CD4-positive, alpha-beta T cell treated with Interleukin-10 for 1 hour (primary cell): ENCODE measurements at regions not wholly inside any gene's neighbourhood (a gene's known extent, or its start where the extent isn't known, plus 50 kb on each side); places are given as distances from the start of the nearest gene placed in this dataset.
"Not testable (repeated sequence)": the region's sequence is repeated elsewhere in the genome, so short reads cannot be mapped to it uniquely, and the experiment has no call there.

Source experiments
- DNase-seq: peaks from one replicate; pipeline ENCODE4 v3.0.0-alpha.2; 2020

DNA sequence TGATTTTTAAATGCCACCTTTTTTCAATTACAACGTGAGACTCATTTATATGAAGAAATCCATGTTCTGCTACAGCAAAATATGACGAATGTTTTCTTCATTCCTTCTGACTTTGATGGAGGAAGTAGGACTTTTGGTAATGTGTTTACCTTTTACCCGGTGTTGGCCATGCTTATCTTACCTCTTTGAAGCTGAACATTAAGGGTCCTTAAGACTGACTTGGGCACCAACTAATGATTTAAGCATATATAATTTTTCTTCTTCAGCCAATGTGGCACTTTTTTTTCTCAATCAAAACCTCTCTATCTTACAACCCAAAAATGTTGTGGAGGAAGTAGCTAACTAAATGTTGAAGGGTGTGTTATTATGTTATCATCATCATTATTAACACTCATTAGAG, 337.5 kb downstream of the EPHA7 start:
- DNase-seq: no peak

DNA sequence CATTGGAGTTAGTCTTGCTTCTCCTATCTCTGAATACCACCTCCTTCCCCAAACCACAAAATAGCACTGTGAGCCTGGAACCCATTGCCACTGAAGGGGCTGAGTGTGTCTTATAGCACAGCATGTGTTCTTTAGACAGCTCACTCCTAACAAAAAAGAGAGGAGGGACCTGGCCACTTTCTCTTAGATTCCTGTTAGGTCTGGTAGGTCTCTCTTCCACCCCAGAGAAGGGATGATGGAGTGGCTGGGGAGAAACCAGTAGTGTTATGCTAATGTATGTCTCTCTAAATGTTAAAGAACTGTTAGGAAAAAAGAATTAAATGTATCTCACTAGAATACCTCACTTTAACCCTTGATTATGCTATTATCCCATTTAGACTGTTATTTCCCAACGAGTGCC, 340.3 kb downstream of the EPHA7 start:
- DNase-seq: no peak

DNA sequence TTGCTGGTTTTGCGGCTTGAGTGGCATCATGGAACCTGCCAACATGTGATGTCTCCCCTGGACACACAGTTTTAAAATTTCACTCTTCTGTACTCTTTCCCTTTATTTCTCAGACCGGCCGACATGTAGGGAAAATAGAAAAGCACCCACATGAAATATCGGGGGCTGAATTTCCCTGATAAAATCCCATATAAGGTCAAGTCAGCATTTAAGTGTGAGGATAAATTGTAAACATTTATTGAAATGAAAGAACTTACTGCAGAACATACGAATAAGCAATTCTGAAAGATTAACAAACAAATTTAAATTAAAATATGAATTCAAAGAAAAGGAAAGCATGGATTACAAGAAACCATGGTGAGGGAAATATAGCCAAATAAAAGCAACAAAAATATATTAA, 345.5 kb downstream of the EPHA7 start:
- DNase-seq: no peak

DNA sequence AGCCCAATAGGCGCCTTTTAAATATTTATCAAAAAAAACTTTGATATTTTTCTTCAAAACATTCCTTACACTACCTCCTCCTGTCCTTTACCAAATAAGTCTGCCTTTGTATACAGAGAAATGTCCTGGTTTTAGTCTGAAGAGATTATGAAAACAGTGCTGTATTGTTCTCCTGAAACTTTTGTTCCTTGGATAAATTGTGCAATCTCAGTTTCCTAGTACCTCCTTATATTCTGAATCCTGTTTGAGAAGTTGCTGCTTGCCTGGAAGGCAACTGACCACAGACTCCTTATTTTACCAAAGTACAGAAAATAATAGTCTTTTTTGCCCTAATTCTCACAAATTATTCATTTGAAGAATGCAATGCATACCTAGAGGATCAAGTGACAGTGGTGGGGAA, 349.5 kb downstream of the EPHA7 start:
- no peak for DNase-seq

DNA sequence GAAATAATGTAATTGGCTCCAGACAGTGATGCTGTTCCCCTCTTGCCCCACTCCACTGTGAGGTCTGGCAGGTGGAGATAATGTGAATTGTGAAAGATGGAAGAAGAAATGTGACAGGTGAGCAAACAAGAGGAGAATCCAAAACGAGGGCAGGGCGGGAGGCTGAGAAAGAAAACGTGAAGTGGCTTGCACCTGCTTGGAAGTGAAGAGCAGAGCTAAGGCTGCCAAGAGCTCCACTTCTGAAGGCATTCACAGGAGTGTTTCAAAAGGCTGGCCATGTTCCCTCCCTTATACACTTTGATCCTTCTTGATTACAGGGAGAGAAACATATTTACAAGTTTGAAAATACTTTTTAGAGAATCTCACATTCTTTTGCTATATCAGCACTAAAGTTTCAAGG, 359.4 kb downstream of the EPHA7 start:
- DNase-seq: no peak

DNA sequence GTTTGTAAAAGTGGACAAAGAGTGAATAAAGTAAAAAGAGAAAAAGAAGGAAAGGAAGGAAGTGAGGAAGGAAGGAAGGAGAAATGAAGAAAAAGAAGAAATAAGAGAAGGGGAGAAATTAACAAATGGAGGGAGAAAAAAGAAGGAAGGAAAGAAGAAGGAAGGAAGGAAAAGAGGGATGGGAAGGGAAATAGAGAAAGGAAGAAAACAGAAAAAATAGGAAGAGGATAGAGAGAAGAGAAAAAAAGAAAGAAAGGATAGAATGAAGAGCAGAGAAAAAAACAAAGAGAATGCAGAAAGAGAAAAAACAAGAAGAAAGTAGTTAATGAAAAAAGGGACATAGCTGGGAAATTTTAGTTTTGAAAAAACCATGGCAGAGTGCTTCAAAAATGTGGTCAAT, 361.8 kb downstream of the EPHA7 start:
- no peak for DNase-seq

DNA sequence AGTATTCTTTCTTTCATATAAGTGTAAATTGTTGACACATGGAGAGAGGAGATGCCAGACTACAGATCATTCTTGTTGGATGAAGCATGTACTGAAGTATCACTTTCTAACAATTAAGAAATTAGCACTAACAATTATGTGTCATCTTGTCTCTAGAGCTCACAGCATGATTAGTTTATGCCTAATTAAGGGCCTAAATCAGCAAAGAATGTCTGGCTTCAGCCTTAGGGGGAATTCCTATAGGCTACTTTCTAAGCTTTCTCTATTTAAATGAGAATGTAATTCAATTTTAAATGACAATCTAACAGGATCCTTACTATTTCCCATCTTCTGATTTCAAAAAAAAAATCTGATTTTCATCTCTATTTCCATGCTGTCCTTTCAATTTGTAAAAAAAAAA, 371.0 kb downstream of the EPHA7 start:
- no peak for DNase-seq

DNA sequence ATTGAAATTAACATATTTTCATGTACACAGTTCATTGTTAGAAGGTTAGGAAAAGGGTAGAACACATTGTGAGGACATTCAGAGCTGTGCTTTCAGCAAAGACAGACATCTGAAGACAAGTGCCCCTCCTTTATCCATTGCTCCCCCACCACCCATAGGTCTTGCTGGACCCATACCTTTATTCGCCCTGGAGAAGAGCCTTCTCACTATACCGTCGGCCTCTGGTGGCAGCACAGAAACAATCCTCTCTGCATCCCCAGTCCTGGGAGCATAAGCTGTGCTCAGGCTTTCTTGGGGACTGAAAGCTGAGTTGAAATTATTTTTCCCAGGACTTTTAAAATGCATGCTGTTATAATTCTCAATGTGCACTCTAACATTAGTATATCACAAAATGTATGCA, 372.3 kb downstream of the EPHA7 start:
- no peak for DNase-seq

DNA sequence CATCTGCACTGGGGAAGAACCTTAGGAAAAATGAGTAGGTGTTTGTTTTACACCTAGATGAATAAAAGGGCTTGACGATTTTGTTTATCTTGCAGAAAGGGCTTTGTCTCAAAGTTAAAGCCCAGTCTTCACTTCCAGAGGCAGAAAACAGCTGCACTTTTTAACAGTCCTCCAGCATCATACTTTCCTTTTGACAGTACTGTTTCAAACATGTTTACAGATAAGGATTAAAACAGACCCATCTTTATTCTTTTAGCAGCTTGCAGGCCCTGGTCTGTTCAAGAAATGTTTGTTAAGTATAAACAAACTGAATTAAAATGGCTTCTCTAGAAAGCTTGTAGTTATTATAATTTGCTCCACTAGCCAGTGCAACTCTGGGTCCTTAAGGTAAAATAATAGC, 374.2 kb downstream of the EPHA7 start:
- DNase-seq: no peak

DNA sequence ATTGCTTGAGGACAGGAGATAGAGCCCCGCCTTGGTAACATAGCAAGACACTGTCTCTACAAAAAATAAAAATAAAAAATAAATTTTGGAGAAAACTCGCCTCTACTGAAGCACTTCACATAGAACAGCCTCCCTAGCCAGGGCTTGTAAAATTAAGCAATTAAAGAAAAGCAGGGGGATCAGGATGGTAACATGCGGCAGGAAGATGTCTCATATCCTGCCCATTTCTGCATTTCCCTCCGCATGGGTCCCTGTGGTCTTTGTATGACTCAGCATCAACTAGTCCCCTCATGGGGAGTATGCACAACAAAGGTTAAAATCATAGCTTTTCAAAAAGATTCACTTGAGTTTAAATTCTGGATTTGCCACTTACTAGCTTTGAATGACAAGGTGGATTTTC, 379.0 kb downstream of the EPHA7 start:
- no peak for DNase-seq

DNA sequence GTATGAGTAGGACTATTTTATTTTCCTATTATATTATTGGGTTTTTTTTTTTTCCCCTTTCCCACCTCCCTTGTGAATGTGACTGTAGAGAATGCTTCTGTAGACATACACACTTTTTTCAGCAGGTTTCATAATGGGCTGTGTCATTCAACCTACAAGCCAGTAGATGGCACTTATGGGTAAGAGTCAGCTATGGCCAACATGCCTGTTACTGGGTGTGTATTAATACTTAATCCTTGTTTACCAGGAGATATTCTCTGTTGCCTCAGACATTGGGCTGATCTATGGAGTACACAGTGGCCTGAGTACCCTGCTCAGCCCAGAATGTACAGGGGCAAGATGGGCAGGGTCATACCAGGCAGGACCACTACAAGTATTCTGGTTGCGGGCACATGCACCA, 382.5 kb downstream of the EPHA7 start:
- DNase-seq: no peak

DNA sequence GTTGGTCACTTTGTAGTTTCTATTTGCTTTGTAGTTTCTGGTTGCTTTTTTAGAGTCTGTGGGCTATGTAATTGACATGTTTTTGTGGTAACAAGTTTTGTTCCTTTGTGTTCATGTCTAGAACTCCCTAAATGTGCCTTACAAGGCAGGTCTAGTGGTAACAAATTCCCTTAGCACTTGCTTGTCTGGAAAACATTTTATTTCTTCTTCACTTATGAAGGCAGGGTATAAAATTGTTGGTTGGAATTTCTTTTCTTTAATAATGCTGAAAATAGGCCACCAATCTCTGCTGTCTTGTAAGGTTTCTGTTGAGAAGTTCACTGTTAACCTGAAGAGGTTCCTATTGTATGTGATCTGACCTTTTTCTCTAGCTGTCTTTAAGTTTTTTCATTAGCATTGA, 383.6 kb downstream of the EPHA7 start:
- no peak for DNase-seq

DNA sequence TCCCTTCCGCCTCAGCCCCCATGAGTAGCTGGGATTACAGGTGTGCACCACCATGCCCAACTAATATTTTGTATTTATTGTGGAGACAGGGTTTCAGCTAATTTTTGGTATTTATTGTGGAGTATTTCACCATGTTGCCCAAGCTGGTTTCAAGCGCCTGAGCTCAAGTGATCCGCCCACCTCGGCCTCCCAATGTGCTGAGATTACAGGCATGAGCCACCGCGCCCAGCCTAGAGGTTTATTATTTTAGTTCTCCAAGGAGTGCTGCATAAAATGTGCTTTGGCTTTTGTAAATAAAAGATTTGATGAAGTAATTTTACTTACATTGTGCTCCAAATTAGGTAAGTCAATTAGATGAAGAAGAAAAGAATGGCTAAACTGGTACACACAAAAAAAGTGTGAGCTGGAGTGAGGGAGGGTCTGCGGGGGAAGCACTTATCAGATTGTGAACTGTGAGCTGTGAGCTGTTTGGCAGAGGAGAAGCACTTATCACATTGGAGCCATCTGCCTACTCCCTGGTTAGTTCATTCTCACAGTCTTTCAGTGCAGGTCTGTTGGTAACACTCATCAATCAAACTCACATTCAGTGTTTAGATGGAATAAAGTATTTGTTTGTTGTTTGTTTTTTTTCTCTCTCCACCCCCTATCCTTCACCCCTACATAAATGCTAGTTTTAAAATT, 398.0 kb downstream of the EPHA7 start:
- DNase-seq: no peak

DNA sequence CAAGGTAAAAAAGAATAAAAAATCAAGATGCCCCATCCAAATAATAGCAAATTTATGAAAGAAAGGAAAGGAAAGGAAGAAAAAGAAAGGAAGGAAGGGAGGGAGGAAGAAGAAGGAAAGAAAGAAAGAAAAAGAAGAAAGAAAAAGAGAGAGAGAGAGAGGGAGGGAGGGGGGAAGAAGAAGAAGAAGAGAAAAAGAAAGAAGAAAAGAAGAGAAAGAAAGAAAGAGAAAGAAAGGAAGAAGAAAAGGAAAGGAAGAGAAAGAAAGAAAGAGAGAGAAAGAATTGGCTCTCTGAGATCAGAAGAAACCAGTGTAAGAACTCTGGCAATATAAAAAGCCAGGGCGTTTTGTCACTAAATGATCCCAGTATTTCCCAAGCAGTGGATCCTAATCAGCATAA, 401.7 kb downstream of the EPHA7 start:
- DNase-seq: no peak

DNA sequence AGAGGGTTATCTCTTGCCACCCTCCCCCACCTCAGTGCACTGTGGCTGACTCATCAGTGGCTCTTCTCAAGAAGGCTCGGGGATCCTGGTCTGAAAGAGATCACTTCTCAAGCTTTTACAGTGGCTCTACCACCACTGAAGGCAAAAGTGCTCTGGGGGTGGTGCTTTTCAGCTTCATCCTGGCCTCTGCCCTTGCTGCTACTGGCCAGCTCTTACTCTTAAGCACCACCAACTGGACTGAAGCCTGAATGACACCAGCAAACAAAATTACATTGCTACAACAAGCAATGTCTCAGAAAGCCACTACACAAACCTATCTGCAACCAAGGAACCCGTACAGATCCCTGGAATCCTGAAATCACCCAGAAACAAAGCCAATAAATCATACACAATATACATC, 402.1 kb downstream of the EPHA7 start:
- no peak for DNase-seq

DNA sequence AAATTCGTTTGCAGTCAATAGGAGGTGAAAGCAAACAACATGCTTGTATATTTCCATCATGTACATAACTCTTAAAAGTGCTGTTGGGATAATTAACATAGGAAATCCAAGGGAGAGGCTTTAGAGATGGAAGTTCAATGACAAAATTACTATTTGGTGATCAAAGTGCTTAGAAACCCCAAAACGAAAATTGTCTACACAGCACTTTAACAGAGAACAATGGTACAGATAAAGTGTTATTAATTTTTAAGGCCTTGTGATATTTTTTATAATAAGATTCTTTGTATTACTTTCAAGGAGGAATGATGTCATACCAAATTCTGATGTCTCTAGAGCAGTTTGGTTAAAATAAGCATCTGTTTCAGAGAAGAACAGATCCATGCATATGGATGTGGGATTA, 406.3 kb downstream of the EPHA7 start:
- no peak for DNase-seq

DNA sequence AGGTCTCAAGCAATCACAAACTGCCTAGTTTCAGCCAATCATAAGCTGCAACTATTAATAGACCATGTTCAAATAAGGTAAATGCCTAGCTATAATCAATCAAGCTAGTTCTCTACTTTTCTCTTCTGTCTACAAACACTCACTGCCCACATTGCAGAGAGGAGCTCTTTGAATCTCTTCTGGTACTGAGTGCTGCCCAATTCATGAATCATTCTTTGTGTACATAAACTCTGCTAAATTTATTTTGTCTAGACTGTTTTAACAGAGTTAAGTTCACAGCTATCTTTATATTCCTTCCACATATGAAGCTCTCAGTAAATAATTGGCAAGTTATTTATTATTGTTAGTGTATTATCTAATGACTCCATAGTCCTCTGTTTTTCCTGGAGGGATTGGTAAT, 411.0 kb downstream of the EPHA7 start:
- DNase-seq: no peak

DNA sequence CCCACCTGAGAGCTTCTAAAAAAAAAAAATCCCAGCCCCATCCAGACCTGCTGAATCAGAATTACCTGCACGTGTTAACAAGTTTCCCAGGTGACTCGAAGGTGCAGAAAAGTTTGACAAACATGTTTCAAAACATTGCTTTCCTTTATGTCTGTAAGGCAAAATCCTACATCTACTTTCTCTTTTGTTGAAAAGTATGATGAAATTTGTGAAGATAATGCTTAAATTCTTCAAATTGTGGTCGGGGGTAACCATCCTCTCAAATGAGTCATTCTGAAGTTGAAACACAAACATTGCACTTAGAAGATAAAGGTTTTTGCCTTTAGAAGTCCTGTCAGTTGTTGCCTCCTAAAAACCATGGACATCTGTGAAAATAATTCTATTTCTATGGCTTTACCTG, 429.7 kb downstream of the EPHA7 start:
- no peak for DNase-seq

DNA sequence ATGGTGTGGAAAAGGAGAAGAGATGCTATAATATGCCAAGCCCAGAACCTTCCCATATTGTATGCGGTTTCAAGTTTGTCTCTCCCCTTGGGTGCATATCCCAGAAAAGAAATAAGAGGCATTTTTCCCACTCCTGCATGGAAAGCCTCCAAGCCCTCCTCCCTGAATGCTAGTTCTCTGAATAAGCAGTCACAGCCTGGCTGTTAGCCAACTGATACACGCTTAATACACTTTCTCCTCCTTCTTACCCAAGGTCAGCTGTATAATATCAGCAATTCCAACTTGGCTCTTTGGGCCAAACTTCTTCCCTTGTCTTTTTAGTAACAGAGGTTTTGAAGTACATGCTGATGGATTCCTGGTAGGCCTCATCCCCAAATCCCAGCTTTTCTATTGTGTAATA, 440.1 kb downstream of the EPHA7 start:
- no peak for DNase-seq

DNA sequence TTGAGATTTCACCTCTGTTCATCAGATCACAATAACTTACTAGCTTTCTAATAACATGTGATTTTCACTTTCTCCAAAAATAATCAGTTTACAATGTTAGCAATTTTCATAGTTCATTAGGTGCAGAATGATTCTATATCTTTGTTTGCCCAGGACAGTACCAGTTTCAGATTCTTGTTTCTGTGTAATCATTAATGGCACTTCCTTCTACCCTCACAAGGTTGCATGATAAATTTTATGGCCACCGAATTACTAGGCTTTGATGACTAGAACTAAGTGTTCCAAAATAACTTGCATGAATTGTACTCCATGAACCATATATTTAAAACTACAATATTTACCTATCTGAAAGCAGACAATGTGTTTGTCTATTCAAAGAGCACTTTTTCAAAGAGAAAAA, 442.3 kb downstream of the EPHA7 start:
- DNase-seq: no peak

DNA sequence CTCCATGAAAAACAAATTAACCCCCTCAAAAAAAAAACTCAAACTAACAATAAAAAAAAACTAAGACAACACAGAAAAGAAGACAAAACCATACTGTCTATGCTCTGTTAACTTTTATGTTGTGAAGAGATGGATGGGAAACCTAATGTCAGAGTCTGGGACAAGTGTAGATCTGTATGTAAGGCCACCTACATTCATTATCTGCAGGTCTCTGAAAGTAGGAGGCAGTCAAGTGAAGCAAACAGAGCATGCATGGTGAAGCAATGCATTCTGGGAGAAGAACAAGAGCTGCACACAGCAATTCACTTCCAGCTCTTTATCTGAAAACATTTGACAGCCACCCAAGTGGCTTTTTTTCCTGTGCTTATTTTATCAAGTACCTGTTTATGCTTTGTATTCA, 452.0 kb downstream of the EPHA7 start:
- DNase-seq: no peak

DNA sequence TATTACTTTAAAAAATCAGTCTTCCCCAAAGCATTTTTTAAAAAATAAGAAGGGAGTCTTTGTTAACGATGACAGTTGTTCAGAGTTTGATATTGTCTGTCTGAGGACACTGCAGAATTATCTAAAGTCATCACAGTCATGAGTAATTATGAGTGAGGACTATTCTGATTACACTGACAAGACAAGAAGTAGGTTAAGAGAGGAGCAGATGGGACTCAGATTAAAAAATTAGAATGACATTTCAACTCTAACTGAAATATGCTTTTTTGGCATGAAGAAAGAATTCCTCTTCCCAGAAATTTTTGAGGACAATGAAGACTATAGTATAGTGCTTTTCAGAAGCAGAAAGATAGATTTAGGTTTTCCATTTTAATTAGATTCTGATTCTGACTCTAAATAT, 456.5 kb downstream of the EPHA7 start:
- DNase-seq: no peak

DNA sequence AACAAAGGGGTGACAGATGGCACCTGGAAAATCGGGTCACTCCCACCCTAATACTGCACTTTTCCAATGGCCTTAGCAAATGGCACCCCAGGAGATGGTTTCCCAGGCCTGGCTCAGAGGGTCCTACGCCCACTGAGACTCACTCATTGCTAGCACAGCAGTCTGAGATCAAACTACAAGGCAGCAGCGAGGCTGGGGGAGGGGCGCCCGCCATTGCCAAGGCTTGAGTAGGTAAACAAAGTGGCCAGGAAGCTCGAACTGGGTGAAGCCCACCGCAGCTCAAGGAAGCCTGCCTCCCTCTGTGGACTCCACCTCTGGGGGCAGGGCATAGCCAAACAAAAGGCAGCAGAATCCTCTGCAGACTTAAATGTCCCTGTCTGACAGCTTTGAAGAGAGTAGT, 467.2 kb downstream of the EPHA7 start:
- DNase-seq: not testable (repeated sequence)

DNA sequence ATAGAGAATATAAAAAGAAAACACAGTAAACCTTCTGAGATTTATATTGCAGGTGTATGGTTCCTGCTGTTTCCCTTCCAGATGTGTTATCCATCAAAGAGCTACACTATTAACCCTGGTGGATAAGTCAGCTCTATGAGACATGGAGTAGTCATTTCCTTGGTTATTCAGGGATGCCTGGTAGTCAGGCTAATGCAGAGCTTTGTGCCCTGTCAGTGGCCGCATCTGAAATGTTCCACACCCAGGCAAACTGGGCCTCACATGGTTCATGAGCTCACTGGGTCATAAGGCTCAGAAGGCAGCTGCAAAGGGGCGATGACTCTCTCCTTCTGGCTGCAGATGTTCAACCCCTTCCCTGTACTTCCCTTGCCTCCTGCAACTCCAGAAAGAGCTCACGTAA, 473.6 kb downstream of the EPHA7 start:
- no peak for DNase-seq

DNA sequence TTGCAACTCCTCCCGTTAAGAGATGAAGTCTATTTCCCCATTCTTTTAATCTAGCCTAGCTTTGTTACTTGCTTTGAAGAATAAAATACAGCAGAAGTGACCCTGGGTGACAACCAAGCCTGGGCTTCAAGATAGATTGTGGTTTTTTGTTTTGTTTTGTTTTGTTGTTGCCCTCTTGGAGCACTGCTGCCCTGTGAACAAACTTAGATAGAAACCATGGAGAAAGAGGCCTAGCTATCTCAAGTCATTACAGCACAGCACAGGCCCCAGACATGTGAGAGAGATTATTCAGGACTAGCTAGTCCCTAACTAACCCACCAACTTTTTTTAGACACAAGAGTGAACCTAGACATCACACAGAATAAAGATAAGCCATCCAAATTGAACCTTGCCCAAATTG, 475.2 kb downstream of the EPHA7 start:
- no peak for DNase-seq

DNA sequence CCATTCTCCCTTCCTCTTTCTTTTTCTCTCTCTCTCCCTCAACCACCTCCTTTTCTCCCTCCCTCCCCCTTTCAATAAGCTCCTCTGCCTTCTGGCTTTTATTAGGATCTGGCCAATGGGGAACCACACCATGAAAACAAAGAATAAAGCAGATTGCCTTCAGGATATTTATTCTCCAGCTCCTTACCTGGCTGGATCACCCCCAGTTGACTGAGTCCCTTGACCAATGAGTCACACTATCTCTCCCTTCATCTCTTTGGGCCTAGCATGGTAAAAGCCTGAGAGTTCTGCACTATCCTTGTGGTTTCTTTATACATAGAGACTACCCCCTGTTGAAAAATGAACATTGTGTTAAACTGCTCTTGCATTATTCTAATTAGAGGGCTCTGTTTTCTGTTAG, 476.8 kb downstream of the EPHA7 start:
- no peak for DNase-seq
